GM19193 (cell line): ENCODE measurements at regions not wholly inside any gene's neighbourhood (a gene's known extent, or its start where the extent isn't known, plus 50 kb on each side); places are given as distances from the start of the nearest gene placed in this dataset.

Experiments used
- POLR2A ChIP-seq: IDR thresholded peaks from 4 replicates; pipeline ENCODE4 v1.6.1; 2011; ENCODE audit not compliant: insufficient read depth, insufficient read length; ENCODE audit errors: extremely low read depth

DNA sequence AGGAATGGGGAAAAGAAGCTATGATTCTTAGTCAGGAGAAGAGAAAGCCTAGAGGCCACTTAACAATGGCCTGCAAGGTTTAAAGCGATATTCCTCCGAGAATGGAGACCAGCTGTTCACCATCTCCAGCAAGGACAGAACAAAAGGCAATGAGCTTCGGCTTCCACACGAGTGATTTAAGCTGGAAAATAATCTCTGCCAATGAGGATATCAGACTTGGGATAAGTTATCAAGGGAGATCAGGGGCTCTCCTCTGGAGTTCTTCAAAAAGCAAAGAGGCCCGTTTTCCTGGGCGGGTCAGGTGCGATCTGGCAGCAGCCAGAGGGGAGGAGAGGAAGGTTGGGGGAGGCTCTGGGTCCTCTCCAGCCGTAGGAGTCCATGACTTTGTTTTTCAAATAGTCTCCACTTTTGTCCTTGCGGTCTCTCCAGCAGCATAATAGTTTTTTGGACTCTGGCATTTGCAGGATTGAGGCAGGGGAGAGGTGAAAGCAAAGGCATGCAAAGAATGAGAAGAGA is 211.3 kb downstream of the SKIDA1 start:
- TF ChIP-seq POLR2A: no peak

- no peak for TF ChIP-seq POLR2A
These were observed 211.8 kb downstream of the SKIDA1 start for GRCh38 chr10:21313691-21314090.

GRCh38 chr10:21311426-21311825 is 214.1 kb downstream of the SKIDA1 start:
- TF ChIP-seq POLR2A: no peak

DNA sequence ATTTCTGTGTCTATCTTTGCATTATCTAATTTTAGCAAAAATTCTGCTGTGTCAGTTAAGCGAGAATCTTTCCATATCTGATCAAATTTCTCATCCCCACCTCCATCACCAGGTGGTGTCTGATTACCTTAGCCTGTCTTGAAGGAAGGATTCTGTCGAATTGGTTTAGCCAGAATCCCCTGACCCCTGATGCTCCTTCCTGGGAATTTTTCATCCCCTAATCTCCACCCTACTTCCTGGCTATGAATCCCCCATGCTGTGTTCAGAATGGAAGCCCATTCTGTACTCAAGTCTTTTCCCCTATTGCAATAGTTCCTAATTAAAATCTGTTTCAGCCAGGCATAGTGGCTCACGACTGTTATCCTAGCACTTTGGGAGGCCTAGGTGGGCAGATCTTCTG is 216.1 kb downstream of the SKIDA1 start:
- no peak for TF ChIP-seq POLR2A

DNA sequence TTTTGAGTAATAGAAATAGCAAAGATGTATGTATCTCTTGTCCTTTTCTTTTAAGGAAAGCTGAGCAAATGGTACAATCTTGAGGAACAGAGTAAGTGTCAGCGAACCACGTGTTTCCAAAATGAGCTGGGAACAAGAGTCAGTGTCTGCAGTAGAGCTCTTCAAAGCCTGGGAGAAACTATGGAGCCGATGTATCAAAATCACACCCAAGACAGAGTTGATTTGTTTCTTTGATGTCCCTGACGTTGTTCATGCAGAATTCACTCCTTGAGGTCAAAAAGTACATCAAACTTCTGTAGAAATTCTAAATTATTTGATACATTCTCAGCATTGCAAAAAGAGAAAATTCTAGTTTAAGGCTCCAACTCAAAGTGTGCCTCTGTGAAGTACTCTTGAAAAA is 216.5 kb downstream of the SKIDA1 start:
- TF ChIP-seq POLR2A: no peak

GRCh38 chr10:21308018-21308417 is 217.5 kb downstream of the SKIDA1 start:
- TF ChIP-seq POLR2A: no peak

- no peak for TF ChIP-seq POLR2A
These were observed 220.9 kb downstream of the SKIDA1 start for GRCh38 chr10:21304608-21305007.

- TF ChIP-seq POLR2A: no peak
These were observed 221.3 kb downstream of the SKIDA1 start for GRCh38 chr10:21304198-21304597.

DNA sequence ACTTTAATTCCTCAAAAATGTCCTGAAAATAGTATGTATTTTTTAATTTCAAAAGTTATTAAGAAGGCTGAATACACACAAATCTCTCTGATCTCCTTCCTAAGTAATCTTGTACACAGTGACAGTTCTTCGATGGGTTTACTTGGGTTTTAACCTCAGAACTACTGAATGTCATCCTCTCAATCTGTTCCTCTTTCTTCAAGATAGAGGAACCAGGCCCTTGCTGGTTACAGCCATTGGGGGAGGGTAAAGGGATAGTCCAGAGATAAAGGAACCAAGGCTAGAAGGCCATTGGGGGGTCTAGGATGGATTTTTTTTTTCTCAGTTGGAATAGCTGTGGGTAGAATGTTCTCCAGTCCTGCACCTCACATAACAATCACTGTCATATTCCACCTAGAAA is 224.9 kb downstream of the SKIDA1 start:
- TF ChIP-seq POLR2A: no peak

GRCh38 chr10:21299330-21299729 is 226.2 kb downstream of the SKIDA1 start:
- no peak for TF ChIP-seq POLR2A

GRCh38 chr10:21298701-21299100 is 226.8 kb downstream of the SKIDA1 start:
- TF ChIP-seq POLR2A: no peak

GRCh38 chr10:21297603-21298383 is 227.7 kb downstream of the SKIDA1 start:
- TF ChIP-seq POLR2A: no peak

- no peak for TF ChIP-seq POLR2A
These were observed 228.7 kb downstream of the SKIDA1 start for GRCh38 chr10:21296575-21297355.

DNA sequence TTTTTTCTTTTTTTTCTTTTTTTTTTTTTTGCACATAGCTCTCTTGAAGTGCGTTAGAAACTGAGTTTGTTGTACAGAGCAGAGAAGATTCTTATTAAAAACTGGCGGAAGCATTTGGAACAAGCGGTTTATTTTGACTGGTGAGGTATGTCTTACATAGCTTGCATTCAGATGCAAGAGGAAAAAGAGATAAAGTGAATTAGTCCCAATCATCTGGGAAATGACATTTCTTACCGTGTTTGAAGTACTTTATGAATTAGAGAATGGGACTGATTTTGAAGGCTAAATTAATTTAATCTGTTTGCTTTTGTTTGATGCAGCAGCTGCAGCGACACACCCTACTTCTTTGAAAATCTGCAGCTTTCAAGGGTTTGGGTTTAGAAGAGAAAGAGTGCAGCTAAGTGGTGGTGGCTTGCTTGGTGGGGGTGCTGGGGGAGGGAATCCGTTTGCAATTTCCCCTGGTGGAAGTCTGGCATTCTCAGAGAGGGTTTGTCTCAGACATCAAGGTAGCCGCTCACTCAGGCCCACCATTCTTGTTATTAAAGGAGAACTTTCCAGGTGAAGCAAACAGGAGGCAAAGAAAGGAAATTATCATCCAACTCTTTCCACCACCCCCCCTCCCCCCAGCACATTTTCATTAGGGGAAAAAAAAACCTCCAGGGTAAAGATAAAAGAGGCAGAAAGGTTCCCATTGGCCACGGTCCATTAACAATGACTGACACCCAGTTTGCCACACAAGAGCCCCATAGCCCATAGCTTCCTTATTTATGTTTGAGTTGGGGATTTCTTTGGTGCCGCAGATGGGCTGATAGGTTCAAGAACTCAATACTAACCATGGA is 231.7 kb downstream of the SKIDA1 start:
- no peak for TF ChIP-seq POLR2A
